Calu3 (cell line): ENCODE measurements at regions not wholly inside any gene's neighbourhood (a gene's known extent, or its start where the extent isn't known, plus 50 kb on each side); places are given as distances from the start of the nearest gene placed in this dataset.

ENCODE experiments used
- BruUV-seq: library from RNA; stranded (reverse); fragments of 400-500 nt; replicated peaks from 2 replicates; lab custom pipeline; 2021; lab: Mats Ljungman, UMichigan
- CTCF ChIA-PET: fragments of 300-600 bp; sonication (Branson Sonifier 250); formaldehyde crosslinking; loops from one replicate; lab custom pipeline; 2022; ENCODE audit warnings: antibody characterized with exemption; lab: Charles Lee
- DNase-seq: peaks from one replicate; pipeline ENCODE4 v3.0.0; 2022
- H3K27ac Mint-ChIP-seq: one replicate; pipeline ENCODE4 v1.8.0; 2022; ENCODE audit warnings: mixed read lengths; ENCODE audit not compliant: unreplicated experiment
- H3K27me3 Mint-ChIP-seq: one replicate; pipeline ENCODE4 v1.8.0; 2022; ENCODE audit warnings: mixed read lengths; ENCODE audit not compliant: unreplicated experiment
- H3K36me3 Mint-ChIP-seq: one replicate; pipeline ENCODE4 v1.8.0; 2022; ENCODE audit warnings: mild to moderate bottlenecking, moderate library complexity, mixed read lengths; ENCODE audit not compliant: insufficient read depth, unreplicated experiment
- H3K4me1 Mint-ChIP-seq: one replicate; pipeline ENCODE4 v1.8.0; 2022; ENCODE audit warnings: mild to moderate bottlenecking, low read depth, mixed read lengths; ENCODE audit not compliant: unreplicated experiment
- H3K4me3 Mint-ChIP-seq: one replicate; pipeline ENCODE4 v1.8.0; 2022; ENCODE audit warnings: mild to moderate bottlenecking, low read depth, moderate library complexity, mixed read lengths; ENCODE audit not compliant: unreplicated experiment
- H3K9me3 Mint-ChIP-seq: one replicate; pipeline ENCODE4 v1.8.0; 2022; ENCODE audit warnings: low read depth, mixed read lengths; ENCODE audit not compliant: unreplicated experiment
- CTCF ChIP-seq: fragments of 200-600 bp; IDR thresholded peaks from one replicate; pipeline ENCODE4 v1.8.0; 2022; ENCODE audit warnings: antibody characterized with exemption; ENCODE audit not compliant: unreplicated experiment
- intact Hi-C: fragments of 100-400 bp; cut with micrococcal nuclease; formaldehyde crosslinking; loops from one replicate; pipeline ENCODE4 v1.10.0; 2022; ENCODE audit not compliant: unreplicated experiment

- TF ChIP-seq CTCF, result no peak
- H3K9me3 Mint-ChIP-seq, result peaks cover 2% of the 10 kb centered on the region
Observed at GRCh38 chr13:82439159-82439904, 1442.9 kb downstream of the SLITRK1 start.

GRCh38 chr13:82438320-82438719, 1444.0 kb downstream of the SLITRK1 start:
- Mint-ChIP-seq H3K4me3 (no peak overlapping the region), H3K27ac (no peak overlapping the region), H3K4me1 (no peaks in the 10 kb centered on the region), H3K36me3 (no peaks in the 10 kb centered on the region), H3K27me3 (no peaks in the 10 kb centered on the region), H3K9me3 (peaks cover 2% of the 10 kb centered on the region)
- no peak for DNase-seq
- intact Hi-C loops, result no loop called here
- CTCF ChIA-PET, result no interaction called here
- no peak for TF ChIP-seq CTCF
- BruUV-seq, result no TSS peak

More at GRCh38 chr13:82439159-82439904, 1442.9 kb downstream of the SLITRK1 start:
- H3K4me1 Mint-ChIP-seq, result no peaks in the 10 kb centered on the region
- no peak for DNase-seq
- no peaks in the 10 kb centered on the region for H3K36me3 Mint-ChIP-seq
- H3K27ac Mint-ChIP-seq, result no peak overlapping the region
- CTCF ChIA-PET, result no interaction called here
- intact Hi-C loops, result no loop called here
- no TSS peak for BruUV-seq
- H3K27me3 Mint-ChIP-seq, result no peaks in the 10 kb centered on the region
- H3K4me3 Mint-ChIP-seq, result no peak overlapping the region

GRCh38 chr13:82436099-82436585, 1446.1 kb downstream of the SLITRK1 start:
- intact Hi-C loops, result no loop called here
- no peak for DNase-seq
- no peak overlapping the region for H3K27ac Mint-ChIP-seq
- H3K36me3 Mint-ChIP-seq, result no peaks in the 10 kb centered on the region
- H3K9me3 Mint-ChIP-seq, result peaks cover 2% of the 10 kb centered on the region
- CTCF ChIA-PET, result no interaction called here
- no peaks in the 10 kb centered on the region for H3K27me3 Mint-ChIP-seq
- no peak for TF ChIP-seq CTCF
- H3K4me1 Mint-ChIP-seq, result no peaks in the 10 kb centered on the region
- no TSS peak for BruUV-seq
- H3K4me3 Mint-ChIP-seq, result no peak overlapping the region

GRCh38 chr13:82432949-82433348, 1449.3 kb downstream of the SLITRK1 start:
- CTCF ChIA-PET, result no interaction called here
- no peaks in the 10 kb centered on the region for H3K4me1 Mint-ChIP-seq
- H3K9me3 Mint-ChIP-seq, result no peaks in the 10 kb centered on the region
- H3K4me3 Mint-ChIP-seq, result no peak overlapping the region
- no peak for DNase-seq
- no peaks in the 10 kb centered on the region for H3K36me3 Mint-ChIP-seq
- no peak overlapping the region for H3K27ac Mint-ChIP-seq
- TF ChIP-seq CTCF, result no peak
- BruUV-seq, result no TSS peak
- H3K27me3 Mint-ChIP-seq, result no peaks in the 10 kb centered on the region
- intact Hi-C loops, result no loop called here
